Thyroid gland (tissue), 4 donors: ENCODE measurements at regions not wholly inside any gene's neighbourhood (a gene's known extent, or its start where the extent isn't known, plus 50 kb on each side); places are given as distances from the start of the nearest gene placed in this dataset.
A peak's percentile ranks its signal among the peaks of the same experiment; 100 is the strongest.

ENCODE experiments used
- POLR2A ChIP-seq, 2 donors: fragments of 450-650 bp; IDR thresholded peaks; one replicate each; pipeline ENCODE4 v1.6.1; 2017; ENCODE audit warnings: antibody characterized with exemption in 2 of 2, mild to moderate bottlenecking in 2 of 2, moderate library complexity in 1 of 2
- TF ChIP-seq, protein P1 (sequence below), 6 experiments: fragments of 200-600 bp in 3 of 6; fragments of 450-650 bp in 3 of 6; sonication (generic) in 3 of 6; IDR thresholded peaks; one replicate each; pipeline ENCODE4 v1.5.1; 2016 to 2019; ENCODE audit warnings: antibody characterized with exemption in 6 of 6, mild to moderate bottlenecking in 2 of 6, inconsistent platforms in 1 of 6, moderate library complexity in 1 of 6

DNA sequence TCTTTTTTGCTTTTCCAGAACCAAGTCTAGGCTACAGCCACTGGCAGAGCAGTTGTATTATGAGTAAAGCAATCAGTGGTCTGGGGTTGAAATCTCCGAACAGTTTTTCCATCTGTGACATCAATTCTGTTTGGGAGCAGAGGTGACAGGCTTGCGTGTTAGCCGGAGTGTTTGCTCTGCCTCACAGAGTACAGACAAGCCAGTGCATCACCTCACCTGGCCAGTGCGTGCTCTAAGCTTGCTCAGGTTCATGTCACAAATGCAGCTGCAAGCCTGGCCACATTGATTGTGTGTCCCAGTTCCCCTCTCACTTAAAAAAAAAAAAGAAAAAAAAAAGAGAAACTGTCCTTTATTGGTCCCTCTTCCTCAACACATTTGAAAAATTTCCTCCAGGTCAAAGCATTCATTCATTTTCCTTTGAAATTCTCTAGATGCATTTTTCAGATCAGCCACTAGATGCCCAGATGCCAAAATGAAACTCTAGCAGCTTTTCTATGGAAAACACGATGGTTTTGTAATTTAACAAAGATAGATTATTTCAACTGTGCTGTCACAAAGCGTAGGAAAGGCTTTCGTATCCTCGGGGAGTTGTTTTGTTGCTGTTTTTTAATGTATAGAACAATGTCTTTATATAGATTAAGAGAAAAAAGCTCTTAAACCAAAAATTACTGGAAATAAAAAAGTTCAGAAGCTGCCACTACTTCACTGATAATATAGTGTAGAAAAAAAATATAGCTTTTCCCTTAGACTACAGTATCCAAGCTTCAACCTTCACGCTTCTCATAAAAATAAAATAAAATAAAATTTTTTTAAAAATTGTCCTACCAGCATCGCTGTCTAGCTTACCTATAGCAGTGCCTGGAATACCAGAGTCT is 585.5 kb downstream of the TLE1 start:
- TF ChIP-seq, protein P1, sequence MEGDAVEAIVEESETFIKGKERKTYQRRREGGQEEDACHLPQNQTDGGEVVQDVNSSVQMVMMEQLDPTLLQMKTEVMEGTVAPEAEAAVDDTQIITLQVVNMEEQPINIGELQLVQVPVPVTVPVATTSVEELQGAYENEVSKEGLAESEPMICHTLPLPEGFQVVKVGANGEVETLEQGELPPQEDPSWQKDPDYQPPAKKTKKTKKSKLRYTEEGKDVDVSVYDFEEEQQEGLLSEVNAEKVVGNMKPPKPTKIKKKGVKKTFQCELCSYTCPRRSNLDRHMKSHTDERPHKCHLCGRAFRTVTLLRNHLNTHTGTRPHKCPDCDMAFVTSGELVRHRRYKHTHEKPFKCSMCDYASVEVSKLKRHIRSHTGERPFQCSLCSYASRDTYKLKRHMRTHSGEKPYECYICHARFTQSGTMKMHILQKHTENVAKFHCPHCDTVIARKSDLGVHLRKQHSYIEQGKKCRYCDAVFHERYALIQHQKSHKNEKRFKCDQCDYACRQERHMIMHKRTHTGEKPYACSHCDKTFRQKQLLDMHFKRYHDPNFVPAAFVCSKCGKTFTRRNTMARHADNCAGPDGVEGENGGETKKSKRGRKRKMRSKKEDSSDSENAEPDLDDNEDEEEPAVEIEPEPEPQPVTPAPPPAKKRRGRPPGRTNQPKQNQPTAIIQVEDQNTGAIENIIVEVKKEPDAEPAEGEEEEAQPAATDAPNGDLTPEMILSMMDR (IDR thresholded peaks at IDR 0.05) = peak in 3 of 6 experiments; percentile 39 to 44 (median 40)
- no peak for TF ChIP-seq POLR2A (IDR thresholded peaks at IDR 0.05)
